GM18951 (cell line): ENCODE measurements at regions not wholly inside any gene's neighbourhood (a gene's known extent, or its start where the extent isn't known, plus 50 kb on each side); places are given as distances from the start of the nearest gene placed in this dataset.

ENCODE experiments used
- POLR2A ChIP-seq: IDR thresholded peaks from 4 replicates; pipeline ENCODE4 v1.6.1; 2011; ENCODE audit warnings: mild to moderate bottlenecking; ENCODE audit not compliant: insufficient read length, insufficient read depth; ENCODE audit errors: extremely low read depth
- in situ Hi-C: fragments of 300-500 bp; cut with MboI; formaldehyde crosslinking; loops from one replicate; pipeline ENCODE4 v1.12.0; 2022; ENCODE audit warnings: low sequenced_read_pairs, mixed read lengths, inconsistent platforms; ENCODE audit not compliant: unreplicated experiment

DNA sequence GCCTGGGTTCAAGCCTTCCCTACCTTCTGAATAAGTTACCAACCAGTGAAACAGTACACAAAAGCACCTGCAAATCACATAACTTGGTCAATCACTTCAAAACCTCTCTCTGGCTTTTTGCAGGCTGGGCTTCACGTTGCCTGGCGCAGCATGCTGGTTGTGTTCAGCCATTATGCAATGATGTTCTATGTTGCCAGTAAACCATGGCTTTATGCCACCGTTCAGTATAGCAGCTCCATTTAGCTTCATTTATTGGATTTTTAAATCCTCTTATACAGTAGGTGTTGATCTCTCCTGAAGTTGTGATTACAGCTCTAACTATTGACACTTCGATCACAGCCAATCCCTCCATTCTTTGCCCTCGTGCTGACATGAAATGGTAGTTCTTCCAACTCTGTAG, 233.6 kb upstream of the PTBP2 start:
- in situ Hi-C loops, result no loop called here
- TF ChIP-seq POLR2A, result no peak

DNA sequence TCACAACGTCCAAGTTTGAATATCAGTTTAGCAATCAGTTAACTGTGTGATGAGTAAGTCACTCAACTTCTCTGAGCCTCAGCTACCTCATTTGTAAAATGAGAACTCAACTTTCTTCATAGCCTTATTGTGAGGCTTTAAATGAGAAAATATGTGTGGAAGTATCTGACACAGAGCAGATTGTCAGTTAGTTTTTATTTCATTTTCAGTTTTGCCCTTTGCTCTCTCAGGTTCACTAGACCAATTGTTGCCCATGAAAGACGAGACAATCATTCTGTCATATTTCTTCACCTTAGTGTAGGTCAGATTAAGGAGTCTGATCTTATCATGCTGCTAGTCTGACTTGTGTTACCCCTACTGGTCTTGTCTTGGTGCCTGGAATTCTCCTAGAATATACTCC, 232.8 kb upstream of the PTBP2 start:
- in situ Hi-C loops, result no loop called here
- no peak for TF ChIP-seq POLR2A

DNA sequence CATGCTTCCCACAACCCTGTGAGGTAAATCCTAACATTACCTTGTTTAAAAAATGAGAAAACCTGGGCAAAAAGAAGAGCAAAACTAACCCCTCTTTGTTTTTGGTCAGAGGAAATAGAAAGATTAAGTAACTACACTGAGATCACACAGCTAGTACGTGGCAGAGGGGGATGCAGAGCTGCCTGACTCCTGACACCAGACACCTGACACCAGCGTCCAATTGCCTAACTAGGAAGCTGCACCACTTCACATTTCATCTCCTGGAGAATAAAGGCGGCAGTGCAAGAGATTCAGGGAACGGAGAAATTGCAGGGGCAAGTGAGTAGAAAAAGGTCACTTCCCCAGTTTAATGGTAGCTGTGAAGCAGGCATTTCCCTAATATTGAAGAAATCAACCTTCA, 229.3 kb upstream of the PTBP2 start:
- in situ Hi-C loops, result no loop called here
- no peak for TF ChIP-seq POLR2A

DNA sequence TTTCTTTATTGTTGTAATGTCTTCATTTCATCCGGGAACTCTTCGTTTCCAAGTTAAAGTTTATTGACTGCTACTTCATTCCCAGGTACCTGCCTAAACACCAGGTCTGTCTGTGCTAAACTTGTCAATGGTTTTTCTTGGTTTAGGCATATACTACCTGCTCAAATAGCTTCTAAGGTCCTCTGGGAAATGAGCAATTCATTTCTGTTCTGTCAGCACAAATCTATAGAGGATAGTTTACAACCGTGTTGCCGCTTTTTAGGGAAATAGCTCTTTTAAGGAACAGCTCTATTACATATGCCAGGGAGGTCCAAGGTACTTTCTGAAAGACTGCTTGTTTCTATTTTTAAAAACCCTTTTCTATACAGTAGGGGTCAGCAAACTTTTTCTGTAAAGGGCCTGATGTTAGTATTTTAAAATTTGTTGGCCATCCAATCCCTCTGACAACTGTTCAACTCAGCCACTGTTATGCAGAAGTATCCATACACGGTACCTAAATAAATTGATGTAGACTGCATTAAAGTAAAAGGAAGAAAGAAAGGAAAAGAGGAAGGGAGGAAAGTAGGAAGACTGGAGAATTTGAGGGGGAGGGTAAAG, 222.7 kb upstream of the PTBP2 start:
- no peak for TF ChIP-seq POLR2A
- in situ Hi-C loops, result no loop called here

DNA sequence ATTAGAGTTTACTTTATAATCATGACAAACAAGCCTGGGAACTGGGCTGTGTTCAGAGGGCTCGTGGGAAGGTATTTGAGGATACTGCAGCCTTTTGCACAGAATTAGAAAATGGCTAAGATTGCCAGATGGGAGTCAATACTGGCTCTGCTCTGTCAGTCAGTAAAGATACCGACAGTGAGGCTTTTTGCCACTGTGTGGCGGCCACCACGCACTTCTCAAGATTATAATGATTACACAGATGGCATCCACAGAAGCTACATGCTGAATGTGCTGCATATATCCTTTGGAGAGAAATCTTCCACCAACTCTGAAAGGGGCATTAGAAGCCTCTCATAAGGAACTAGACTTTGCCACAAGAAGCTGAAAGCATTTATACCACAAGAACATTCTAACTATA, 213.4 kb upstream of the PTBP2 start:
- TF ChIP-seq POLR2A, result no peak
- in situ Hi-C loops, result no loop called here

DNA sequence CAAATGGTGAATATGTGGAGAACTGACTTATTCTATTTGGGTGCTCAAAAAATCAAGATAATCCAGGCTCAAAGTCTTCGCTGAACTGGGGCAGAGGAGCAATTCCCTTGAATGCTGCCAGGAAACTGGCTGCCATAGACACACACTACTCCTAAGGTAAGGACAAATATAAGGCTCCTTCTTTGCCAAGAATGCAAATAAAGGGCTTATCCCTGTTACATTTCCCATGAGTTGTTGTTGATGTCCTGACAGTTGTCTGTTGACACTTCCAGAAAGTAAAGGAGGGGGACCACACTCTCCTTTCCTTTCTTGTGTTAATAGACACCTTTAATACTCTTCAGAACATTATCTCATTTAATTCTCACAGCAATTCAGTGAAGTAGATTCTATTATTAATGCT, 212.2 kb upstream of the PTBP2 start:
- no peak for TF ChIP-seq POLR2A
- in situ Hi-C loops, result no loop called here

DNA sequence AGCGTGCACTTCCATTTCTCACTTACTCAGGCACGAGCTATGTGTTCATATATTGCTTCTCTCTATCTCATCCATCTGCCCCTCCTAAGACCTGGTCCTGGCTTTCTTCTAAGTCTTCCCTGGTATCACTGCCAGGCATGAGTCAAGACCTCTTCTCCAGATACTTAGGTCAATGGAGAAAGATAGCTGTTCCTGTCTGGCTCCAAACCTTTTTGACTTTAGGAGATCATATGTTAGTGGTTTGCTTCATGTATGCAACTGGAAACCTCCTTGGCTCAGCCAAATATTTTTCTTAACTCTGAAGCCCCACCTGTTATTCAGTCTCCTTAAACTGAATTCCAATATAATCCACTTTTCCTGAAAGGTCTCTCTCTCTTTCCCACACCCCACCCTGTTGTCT, 211.6 kb upstream of the PTBP2 start:
- no peak for TF ChIP-seq POLR2A

DNA sequence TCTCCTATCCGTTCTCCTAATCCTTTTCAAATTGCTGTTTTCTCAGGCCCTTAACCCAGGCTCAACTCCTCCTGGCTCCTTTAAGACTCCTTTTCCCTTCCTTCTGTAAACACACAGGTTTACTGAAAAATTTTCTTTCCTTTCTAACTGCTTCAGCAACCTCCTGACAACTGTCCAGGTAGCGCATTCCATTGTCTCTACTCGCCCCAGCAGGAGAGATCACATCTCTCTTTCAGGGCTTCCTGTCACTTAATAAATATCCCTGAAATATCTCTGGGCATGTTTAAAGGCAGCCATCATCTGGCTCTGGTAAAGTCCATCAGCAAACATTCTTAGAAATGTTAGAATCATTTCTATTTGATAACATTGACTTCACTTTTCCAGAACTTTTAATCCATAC, 211.2 kb upstream of the PTBP2 start:
- in situ Hi-C loops, result no loop called here
- no peak for TF ChIP-seq POLR2A

More for the DNA sequence above, 211.6 kb upstream of the PTBP2 start:
- in situ Hi-C loops, result no loop called here

DNA sequence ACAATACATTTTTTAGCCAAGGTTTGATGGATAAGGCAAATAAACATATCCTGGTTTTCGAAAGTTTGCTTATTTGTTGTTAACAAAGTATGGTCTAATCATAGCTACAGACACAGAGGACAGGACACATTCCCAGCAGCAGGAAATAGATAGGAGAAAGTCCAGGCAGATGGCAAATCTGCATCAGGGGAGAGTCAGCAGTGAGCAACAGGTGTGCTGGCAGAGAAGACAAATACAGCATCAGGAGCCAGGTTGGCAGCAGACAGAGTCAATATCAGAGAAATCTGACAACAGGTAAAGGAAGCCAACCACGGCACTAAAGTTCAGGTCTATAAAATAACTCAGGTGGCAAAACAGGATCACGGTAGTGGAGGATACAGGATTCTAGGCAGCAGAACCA, 210.7 kb upstream of the PTBP2 start:
- in situ Hi-C loops, result no loop called here
- no peak for TF ChIP-seq POLR2A

DNA sequence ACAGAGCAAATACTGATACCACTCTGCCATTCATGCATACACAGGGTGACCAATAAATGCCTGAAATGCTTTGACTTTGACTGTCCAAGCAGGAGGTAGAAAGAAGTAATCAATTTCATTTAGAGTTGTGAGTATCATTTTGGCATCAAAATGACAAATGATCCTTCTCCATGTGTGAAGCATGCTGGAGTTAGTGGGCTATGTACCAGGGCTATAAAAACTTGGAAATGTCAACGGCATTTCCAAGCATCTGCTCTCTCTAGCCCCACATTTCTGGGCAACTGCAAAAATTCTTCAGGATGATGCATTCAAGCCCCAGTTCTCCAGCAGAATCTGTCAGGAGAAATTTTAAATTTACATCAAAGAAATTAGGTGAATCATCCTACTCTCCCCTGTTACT, 208.4 kb upstream of the PTBP2 start:
- in situ Hi-C loops, result no loop called here
- no peak for TF ChIP-seq POLR2A

DNA sequence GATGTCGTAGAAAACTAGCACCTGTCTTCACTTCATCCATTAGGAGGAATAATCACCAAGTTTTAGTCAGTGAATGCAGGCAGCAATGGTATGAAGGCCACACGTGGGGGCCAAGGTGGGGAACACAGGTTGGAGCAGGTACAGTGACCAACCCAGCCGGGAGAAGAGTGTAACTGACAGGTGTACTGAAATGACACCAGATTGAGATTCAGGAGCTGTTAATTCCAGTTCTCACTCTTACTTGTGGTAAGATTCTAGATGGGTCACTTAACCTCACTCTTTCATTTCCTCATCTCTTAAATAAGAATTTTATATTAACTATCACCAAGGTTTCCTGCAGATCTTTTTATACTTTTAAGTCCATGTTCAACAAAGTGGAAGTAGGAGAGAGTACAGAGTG, 206.2 kb upstream of the PTBP2 start:
- TF ChIP-seq POLR2A, result no peak
- in situ Hi-C loops, result no loop called here

DNA sequence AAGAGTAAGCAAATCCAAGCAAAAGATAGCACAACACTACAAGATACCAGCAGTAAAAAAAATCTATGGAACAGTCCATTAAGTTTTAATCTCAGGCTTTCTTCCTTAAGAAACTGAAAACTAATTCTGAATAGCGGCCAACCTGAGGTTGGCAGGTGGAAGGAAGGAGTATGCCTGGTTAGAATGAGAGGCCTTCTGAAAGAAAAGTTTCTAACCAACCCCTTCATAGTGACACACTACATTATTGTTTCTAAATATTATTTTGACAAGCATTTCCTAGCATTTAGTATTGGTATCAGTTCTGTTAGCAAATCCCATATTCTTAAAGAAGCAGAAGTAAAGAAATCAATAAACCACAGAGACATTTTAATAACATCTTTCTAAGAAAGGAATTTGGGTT, 205.7 kb upstream of the PTBP2 start:
- TF ChIP-seq POLR2A, result no peak

DNA sequence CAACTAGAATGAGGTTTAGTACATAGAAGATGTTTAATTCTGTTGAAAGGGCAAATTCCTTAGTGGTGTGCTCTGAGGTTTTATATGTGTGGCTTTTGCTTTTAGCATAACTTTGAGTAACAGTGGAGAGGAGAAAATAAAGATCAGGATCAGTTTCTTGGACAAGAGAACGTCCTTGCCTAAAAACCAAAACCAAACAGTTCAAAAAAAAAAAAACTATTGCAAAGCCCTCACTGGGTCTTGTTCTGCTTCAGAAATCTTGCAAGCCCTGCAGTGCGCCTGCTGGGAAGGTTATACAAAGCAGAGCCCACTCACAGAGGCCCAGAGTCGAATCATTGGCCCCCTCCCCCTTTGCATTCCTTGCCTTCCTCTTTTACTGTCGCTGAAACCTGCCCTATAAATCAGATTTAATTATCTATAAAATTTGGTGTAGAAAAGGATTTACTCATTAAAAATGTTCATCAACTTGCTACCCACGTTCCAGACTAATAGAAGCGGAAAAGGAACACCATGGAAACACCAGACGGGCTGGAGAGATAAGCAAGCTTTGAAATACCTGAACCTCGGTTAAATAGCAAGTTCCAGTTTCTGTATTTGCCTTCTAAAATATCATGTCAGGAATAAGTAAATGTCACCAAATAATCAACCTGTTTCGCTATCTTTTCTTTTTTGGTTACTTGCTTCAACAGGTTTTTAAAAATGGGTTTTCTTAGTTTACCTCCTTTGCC, 201.6 kb upstream of the PTBP2 start:
- TF ChIP-seq POLR2A, result no peak
- in situ Hi-C loops, result no loop called here

More for the DNA sequence above, 205.7 kb upstream of the PTBP2 start:
- in situ Hi-C loops, result no loop called here

DNA sequence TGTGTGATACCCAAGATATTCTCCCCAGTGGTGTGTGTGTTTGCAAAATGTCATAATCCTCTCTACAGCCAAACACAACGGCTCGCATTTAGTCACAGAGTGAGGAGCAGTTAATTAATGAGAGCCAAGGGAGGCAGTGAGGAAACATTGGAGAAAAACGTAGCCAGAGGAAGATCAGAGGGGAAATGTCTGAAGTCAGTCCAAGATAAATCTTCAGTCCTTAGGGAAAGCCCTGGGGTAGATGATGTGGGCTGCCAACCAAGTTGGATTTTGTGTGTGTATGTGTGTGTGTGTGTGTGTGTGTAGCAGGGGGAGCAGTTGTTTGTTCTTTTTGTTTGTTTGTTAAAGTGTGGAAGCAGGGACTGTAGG, 201.0 kb upstream of the PTBP2 start:
- TF ChIP-seq POLR2A, result no peak
- in situ Hi-C loops, result no loop called here

DNA sequence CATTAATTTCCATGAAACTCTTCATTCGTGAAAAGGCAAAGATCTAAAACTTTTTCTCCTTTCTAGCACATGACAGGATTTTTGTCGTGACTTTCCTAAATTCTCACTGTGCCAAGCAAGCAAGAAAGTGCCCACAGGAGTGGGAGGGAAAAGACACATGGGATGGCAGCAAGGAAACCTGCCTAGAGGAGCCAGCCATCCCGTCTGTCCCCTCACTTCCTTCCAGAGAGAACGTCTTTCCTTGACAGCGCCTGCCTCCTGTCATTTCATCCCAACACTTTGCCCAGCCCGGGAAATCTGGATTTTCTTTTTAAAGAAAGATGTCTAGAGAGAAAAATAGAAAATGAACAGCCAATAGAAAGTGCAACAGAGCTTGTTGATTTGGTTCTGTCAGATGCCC, 200.6 kb upstream of the PTBP2 start:
- in situ Hi-C loops, result no loop called here
- no peak for TF ChIP-seq POLR2A
